ENCODE measurements at regions not wholly inside any gene's neighbourhood (a gene's known extent, or its start where the extent isn't known, plus 50 kb on each side); places are given as distances from the start of the nearest gene placed in this dataset.

- no peak for TF ChIP-seq POLR2A (IDR thresholded peaks at IDR 0.05; ENCODE audit: low read depth, low read length)
- FAIRE-seq (no peak), DNase-seq (ENCODE audit: insufficient read length, low spot score) (no peak)
Observed at GRCh38 chr13:22017226-22017625, 346.4 kb downstream of the FGF9 start.

DNA sequence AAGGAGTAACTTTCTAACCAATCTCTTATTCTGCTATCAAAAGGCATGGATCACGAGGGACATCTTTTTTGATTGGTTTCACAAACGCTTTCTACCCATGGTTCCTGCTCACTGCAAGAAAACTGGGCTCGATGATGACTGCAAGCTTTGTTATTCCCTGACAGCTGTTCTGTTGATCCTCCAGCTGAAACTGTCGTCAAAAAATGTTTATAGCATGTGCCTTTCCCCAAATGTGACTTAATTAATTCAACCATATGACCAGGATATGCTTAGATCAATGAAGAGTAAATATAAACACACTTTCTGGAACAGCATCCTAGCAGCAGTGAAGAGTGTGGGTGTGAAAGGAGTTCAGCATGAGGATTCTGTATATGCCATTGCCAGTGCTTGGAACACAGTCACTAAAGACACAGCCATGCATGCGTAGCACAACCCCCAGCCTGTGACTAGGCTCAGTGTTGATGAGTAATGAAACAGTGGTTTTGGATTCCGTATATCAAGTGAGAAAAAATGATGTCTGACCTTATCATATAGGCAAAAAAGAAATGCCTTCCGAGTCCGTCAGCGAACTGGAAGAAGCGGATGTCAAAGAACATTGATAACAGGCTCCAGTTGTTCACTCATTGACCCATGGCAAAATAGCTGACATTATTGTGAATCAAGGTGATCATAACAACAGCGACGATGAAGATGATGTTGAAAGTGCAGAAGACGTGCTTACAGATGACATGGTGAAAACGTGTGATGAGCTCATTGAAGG, 347.4 kb downstream of the FGF9 start:
- DNase-seq (ENCODE audit: insufficient read length, low spot score) (no peak), FAIRE-seq (no peak)
- no peak for TF ChIP-seq POLR2A (IDR thresholded peaks at IDR 0.05; ENCODE audit: low read depth, low read length)

- no peak for DNase-seq (ENCODE audit: insufficient read length, low spot score)
- no peak for TF ChIP-seq POLR2A (IDR thresholded peaks at IDR 0.05; ENCODE audit: low read depth, low read length)
- FAIRE-seq, result no peak
Observed at GRCh38 chr13:22018836-22019210, 347.9 kb downstream of the FGF9 start.

DNA sequence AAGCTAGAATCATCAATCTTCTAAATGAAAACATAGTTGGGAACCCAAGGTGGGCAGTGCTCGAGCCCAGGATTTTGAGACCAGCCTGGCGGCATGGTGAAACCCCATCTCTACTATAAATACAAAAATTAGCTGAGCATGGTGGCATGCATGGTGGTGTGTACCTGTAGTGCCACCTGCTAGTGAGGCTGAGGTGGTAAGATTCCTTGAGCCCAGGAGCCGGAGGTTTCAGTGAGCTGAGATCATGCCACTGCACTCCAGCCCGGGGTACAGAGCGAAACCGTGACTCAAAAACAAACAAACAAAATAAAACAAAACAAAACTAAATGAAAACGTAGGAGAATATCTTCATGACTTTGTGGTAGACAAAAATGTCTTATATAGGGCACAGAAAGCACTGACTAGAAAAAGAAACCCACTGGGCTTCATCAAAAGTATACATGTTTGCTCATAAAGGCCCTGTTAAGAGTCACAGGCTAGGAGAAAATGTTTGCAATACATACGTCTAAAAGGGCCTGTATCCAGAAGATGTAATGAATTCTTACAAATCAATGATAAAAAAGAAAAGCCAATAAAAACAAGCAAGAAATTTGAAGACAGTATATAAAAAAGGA, 353.6 kb downstream of the FGF9 start:
- TF ChIP-seq POLR2A (IDR thresholded peaks at IDR 0.05; ENCODE audit: low read depth, low read length), result no peak
- FAIRE-seq, result no peak
- DNase-seq (ENCODE audit: insufficient read length, low spot score), result no peak

DNA sequence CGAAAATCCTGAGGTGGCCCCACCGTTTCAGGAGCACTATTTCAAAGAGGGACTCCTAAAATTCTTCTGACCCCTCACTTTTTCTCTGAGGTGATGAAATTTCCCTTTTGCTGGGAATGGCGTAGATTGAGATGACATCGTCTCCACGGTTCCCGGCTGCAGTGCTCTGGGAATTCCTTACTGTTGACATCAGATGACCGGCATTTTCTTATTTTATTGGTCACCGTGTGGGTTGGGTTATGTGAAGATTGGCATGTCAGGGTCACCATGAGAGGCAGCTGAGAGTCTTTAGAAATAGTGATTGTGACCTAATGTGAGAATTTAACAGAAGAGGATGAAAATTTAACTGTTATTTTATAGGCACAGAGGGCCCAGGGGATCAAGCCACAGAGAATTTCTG, 356.7 kb downstream of the FGF9 start:
- FAIRE-seq (no peak), DNase-seq (ENCODE audit: insufficient read length, low spot score) (no peak)
- TF ChIP-seq POLR2A (IDR thresholded peaks at IDR 0.05; ENCODE audit: low read depth, low read length), result no peak

- FAIRE-seq (no peak), DNase-seq (ENCODE audit: insufficient read length, low spot score) (no peak)
- TF ChIP-seq POLR2A (IDR thresholded peaks at IDR 0.05; ENCODE audit: low read depth, low read length), result no peak
Observed at GRCh38 chr13:22028831-22029230, 358.0 kb downstream of the FGF9 start.

DNA sequence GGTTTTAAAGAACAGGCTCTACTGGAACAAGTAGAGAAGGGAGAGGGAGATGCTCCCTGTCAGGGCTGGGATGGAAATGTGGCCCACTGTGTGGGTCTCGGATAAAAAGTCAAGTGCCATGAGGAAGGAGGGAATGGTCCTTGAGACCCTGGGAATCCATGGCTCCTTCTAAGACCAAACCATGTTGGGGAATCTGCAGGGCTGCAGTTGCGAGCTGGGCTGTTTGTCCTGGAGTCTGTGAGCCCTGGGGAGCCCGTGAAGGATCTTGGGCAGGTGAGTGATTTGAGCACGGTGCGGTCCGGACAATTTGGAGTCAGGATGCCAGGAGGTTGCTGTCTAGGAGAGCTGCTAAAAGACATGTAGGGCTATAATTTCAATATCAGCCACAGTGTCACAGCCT, 359.4 kb downstream of the FGF9 start:
- FAIRE-seq, result no peak
- DNase-seq (ENCODE audit: insufficient read length, low spot score), result no peak
- TF ChIP-seq POLR2A (IDR thresholded peaks at IDR 0.05; ENCODE audit: low read depth, low read length), result no peak

- FAIRE-seq, result no peak
- no peak for TF ChIP-seq POLR2A (IDR thresholded peaks at IDR 0.05; ENCODE audit: low read depth, low read length)
- DNase-seq (ENCODE audit: insufficient read length, low spot score), result no peak
Observed at GRCh38 chr13:22031702-22032286, 360.9 kb downstream of the FGF9 start.

DNA sequence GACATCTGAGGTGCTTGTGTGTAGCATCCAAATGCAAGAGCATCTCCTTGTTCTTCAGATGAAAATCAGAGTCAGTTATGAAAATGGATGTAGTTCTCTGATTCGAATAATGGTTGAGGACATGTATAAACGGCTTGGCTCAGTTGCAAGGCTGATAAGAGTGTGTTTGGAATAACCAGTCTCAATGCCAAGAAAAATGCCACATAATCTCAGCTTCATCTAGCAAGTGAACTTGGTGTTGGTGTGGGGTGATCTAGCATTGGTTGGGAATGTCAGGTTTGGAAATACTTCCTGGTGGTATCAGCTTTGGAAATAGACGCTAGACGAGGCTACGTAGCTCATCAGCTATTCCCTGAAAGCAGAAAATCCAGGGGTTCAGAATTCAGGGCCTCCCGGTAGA, 362.0 kb downstream of the FGF9 start:
- FAIRE-seq (no peak), DNase-seq (ENCODE audit: insufficient read length, low spot score) (no peak)
- no peak for TF ChIP-seq POLR2A (IDR thresholded peaks at IDR 0.05; ENCODE audit: low read depth, low read length)

GRCh38 chr13:22039961-22040360, 369.1 kb downstream of the FGF9 start:
- FAIRE-seq, result no peak
- DNase-seq (ENCODE audit: insufficient read length, low spot score), result no peak
- no peak for TF ChIP-seq POLR2A (IDR thresholded peaks at IDR 0.05; ENCODE audit: low read depth, low read length)

DNA sequence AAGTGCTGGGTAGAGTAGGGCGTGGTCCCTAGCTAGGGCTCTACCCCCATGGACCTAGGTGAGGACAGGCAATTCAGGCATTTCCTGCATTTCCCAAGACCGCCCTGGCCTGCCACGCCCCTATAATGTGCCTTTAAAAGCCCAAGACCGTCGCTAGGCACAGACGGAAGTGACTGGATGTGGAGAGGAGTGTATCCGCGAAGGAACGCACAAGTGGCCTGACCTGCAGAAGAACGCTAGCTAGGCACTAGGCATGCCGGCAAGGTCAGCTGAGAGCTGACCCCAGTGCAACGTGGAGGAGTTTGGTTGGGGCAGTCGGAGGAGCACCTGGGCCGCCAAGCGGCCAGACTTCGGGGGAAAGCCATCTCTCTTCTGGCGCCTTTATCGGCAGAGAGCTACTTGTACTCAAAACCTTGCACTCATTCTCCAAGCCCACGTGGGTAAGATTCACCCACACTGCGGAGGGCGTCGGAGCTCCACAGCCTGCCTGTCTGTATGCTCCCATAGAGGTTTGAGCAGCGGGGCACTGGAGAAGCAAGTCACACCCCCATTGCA, 370.0 kb downstream of the FGF9 start:
- no peak for FAIRE-seq
- no peak for TF ChIP-seq POLR2A (IDR thresholded peaks at IDR 0.05; ENCODE audit: low read depth, low read length)
- DNase-seq (ENCODE audit: insufficient read length, low spot score), result no peak

DNA sequence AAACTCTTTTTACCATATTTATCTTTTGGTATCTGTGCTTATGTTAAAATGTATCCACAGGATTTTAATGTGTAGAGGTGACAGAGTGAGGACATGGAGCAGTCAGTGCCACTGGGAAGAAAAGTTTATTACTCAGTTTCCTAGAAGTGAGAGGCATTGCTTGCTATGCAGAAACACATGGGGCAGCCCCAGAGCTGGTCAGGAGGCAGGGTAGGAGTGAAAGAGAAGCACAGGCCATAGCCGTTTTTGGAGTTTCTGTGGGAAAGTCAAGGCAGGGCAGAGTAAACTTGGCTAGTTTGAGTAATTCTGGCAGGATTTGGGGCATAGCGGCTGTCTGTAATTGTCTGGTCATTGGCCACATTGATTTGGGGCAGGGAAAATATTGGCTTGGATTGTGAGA, 370.9 kb downstream of the FGF9 start:
- DNase-seq (ENCODE audit: insufficient read length, low spot score) (no peak), FAIRE-seq (no peak)
- no peak for TF ChIP-seq POLR2A (IDR thresholded peaks at IDR 0.05; ENCODE audit: low read depth, low read length)

DNA sequence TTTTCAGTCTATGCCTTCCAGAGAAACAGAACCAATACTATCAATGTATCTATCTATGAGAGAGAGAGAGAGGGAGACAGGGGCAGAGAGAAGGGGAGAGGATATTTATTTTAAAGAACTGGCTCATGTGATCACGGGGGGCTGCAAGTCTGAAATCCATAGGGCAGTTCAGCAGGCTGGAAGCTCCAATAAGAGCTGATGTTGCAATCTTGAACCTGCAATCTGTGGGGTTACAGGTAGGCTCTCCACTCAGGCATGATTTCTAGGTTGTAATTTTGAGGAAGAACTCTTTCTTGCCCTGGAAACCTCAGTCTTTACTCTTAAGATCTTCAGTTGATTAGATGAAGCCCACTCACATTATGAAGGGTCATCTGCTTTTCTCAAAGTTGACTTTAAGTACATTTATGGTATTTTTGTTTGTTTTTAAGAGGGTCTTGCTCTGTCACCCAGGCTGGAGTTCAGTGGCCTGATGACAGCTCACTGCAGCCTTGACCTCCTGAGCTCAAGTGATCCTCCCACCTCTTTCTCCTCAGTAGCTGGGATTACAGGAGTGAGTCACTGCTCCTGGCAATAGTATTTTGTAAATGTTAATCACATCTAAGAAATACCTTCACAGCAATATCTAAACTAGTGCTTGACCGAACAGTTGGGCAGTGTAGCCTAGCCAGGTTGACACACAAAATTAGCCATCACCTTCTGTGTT, 376.4 kb downstream of the FGF9 start:
- no peak for TF ChIP-seq POLR2A (IDR thresholded peaks at IDR 0.05; ENCODE audit: low read depth, low read length)
- DNase-seq (ENCODE audit: insufficient read length, low spot score) (no peak), FAIRE-seq (no peak)

GRCh38 chr13:22047785-22048104, 376.9 kb downstream of the FGF9 start:
- FAIRE-seq, result no peak
- no peak for TF ChIP-seq POLR2A (IDR thresholded peaks at IDR 0.05; ENCODE audit: low read depth, low read length)

More at GRCh38 chr13:22047785-22048104, 376.9 kb downstream of the FGF9 start:
- DNase-seq (ENCODE audit: insufficient read length, low spot score), result no peak
